GM18499 (cell line): ENCODE measurements at regions not wholly inside any gene's neighbourhood (a gene's known extent, or its start where the extent isn't known, plus 50 kb on each side); places are given as distances from the start of the nearest gene placed in this dataset.
A peak's percentile ranks its signal among the peaks of the same experiment; 100 is the strongest.
"Not testable (repeated sequence)": the region's sequence is repeated elsewhere in the genome, so short reads cannot be mapped to it uniquely, and the experiment has no call there.

Source experiments
- ATAC-seq: cut with Tn5 transposase; IDR thresholded peaks from one replicate; pipeline ENCODE4 v1.9.1; 2021; ENCODE audit warnings: moderate number of reproducible peaks; ENCODE audit not compliant: insufficient read depth, unreplicated experiment

- no peak for ATAC-seq
These were observed 106.6 kb upstream of the FOXN2 start for GRCh38 chr2:48207851-48208250.

DNA sequence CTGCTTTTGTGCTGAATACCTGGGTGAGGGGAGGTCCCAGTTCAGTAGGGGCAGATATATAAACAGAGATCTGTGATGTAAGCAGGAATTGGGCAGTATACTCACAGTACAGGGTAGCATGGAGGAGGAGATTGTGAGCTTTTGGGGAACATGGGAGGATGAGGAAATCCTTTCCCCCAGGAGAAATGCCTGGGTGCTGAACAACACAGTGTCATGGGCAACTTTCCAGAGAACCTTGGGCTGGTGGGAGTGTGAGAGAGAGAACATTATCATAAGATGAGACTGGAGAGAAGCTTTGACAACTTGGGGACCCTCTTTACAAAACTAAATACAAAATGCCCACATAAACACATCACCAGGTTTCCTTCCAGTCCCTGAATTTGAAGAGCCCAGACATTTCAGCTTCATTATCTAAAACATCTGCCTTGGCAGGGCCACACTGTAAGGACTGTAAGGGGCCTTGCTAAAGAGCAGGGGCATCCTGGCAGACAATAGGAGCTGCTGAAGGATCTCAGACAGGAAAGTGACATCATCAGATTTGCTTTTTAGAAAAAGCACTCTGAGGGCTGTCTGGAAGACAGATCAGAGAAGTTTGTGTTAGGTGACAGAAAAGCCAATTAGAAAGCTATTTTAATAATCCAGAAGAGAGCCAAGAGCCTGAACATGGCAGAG lies 105.1 kb upstream of the FOXN2 start:
- ATAC-seq = no peak

GRCh38 chr2:48210189-48210588 lies 104.3 kb upstream of the FOXN2 start:
- ATAC-seq = no peak

- ATAC-seq = no peak
These were observed 100.8 kb upstream of the FOXN2 start for GRCh38 chr2:48213646-48214045.

- no peak for ATAC-seq
These were observed 96.3 kb upstream of the FOXN2 start for GRCh38 chr2:48218169-48218568.

GRCh38 chr2:48219234-48219554 lies 95.3 kb upstream of the FOXN2 start:
- no peak for ATAC-seq

DNA sequence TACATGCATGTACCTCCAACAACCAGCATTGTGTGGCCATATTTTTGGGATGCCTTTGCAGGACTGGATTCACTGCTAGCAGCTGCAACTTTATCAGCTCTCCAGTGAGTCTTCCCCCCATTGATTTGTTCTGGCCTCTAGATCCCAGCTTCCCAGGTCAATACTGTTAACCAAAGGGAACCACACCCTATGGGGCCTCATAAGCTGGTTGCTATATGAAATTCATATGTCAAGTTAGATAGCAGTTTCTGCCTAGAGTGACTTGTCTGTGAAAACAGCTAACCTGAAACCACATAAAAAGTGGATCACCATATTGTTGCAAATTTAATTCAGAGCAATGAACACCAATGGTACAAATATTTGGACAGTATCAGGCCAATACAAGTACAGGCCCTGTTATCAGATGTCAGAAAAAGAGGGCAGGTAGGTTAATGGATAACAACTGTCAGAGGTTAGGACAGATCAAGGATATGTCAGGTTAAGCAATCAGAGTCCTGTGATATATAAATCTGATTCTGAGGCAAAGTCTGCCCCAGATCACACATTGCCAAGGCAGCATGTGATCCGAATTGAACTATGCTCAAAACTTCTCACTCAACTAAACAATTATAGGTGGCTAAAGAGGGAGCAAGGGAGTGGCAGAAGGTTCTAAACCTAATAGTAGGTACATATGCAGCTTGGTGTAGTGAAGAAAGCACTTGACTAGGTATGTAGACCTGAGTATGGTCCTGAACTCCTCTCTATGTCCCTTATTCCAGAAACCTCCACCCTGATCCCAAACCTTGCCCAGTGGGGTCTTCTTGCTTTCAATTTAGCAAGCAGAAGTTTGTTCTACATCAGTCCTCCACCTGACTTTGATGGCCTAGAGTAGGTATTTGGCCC lies 94.7 kb upstream of the FOXN2 start:
- no peak for ATAC-seq

- ATAC-seq = no peak
These were observed 94.0 kb upstream of the FOXN2 start for GRCh38 chr2:48220501-48220900.

- ATAC-seq = no peak
These were observed 92.5 kb upstream of the FOXN2 start for GRCh38 chr2:48221846-48222516.

GRCh38 chr2:48227617-48228344 lies 86.7 kb upstream of the FOXN2 start:
- peak; percentile 67 for ATAC-seq

GRCh38 chr2:48228345-48228684 lies 86.2 kb upstream of the FOXN2 start:
- ATAC-seq = peak; percentile 32

- no peak for ATAC-seq
These were observed 85.4 kb upstream of the FOXN2 start for GRCh38 chr2:48229063-48229462.

- ATAC-seq = no peak
These were observed 83.6 kb upstream of the FOXN2 start for GRCh38 chr2:48230834-48231233.

GRCh38 chr2:48232351-48232750 lies 82.1 kb upstream of the FOXN2 start:
- no peak for ATAC-seq

DNA sequence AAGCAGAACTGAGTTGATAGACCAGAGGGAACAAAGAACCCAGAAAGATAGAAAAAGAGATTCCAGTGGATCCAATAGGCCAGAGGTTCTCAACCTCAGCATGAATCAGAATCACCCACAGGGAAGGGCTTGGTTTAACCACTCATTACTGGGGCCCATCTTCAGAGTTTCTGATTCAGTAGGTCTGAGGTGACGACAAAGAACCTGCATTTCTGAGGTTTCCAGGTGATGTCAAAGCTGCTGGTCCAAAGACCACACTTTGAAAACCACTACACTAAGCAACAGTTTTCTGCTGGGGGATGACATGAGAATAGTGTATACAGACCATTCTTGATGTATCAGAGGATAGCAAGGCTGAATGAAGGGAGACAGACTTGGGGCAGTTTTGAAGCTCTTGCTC lies 81.5 kb upstream of the FOXN2 start:
- no peak for ATAC-seq

DNA sequence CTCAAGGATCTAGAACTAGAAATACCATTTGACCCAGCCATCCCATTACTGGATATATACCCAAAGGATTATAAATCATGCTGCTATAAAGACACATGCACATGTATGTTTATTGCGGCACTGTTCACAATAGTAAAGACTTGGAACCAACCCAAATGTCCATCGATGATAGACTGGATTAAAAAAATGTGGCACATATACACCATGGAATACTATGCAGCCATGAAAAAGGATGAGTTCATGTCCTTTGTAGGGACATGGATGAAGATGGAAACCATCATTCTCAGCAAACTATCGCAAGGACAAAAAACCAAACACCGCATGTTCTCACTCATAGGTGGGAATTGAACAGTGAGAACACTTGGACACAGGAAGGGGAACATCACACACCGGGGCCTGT lies 80.7 kb upstream of the FOXN2 start:
- not testable (repeated sequence) for ATAC-seq

GRCh38 chr2:48235076-48235475 lies 79.4 kb upstream of the FOXN2 start:
- no peak for ATAC-seq

DNA sequence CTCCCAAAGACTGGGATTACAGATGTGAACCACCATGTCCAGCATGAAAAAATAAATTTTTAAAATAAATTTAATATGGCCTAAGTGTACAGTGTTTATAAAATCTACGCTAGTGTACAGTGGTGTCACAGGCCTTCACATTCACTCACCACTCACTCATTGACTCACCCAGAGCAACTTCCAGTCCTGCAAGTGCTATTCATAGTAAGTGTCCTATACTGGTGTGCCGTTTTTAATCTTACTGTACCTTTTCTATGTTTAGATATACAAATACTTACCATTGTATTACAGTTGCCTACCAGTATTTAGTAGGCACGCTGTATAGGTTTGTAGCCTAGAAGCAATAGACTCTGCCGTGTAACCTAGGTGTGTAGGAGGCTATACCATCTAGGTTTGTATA lies 76.1 kb upstream of the FOXN2 start:
- no peak for ATAC-seq

GRCh38 chr2:48240912-48241311 lies 73.6 kb upstream of the FOXN2 start:
- ATAC-seq = no peak

- ATAC-seq = no peak
These were observed 67.3 kb upstream of the FOXN2 start for GRCh38 chr2:48247206-48247605.
